ENCODE measurements at regions not wholly inside any gene's neighbourhood (a gene's known extent, or its start where the extent isn't known, plus 50 kb on each side); places are given as distances from the start of the nearest gene placed in this dataset.

- H3K27me3 ChIP-seq (ENCODE audit: insufficient read depth, low read length), result no peaks in the 10 kb centered on the region
- H3K4ac ChIP-seq (ENCODE audit: low read depth, low read length), result no peak overlapping the region
- no CpG with 5 or more reads among the region's 1 CpG for WGBS (ENCODE audit: extremely low coverage, insufficient coverage, insufficient read length)
- no peak overlapping the region for H4K12ac ChIP-seq (ENCODE audit: low read depth, low read length)
- no peaks in the 10 kb centered on the region for H3K79me2 ChIP-seq (ENCODE audit: control insufficient read depth, insufficient read depth, low read length, poor library complexity)
- H2BK12ac ChIP-seq (ENCODE audit: low read length), result no peak overlapping the region
- no peak overlapping the region for H3K9ac ChIP-seq (ENCODE audit: low read length)
- H3K9me3 ChIP-seq (ENCODE audit: insufficient read depth, low read depth, low read length), result no peaks in the 10 kb centered on the region
- no peak overlapping the region for H4K91ac ChIP-seq (ENCODE audit: low read depth, low read length)
- no peak overlapping the region for H2BK5ac ChIP-seq (ENCODE audit: low read depth, low read length, poor library complexity)
- H2AK5ac ChIP-seq (ENCODE audit: low read length), result no peak overlapping the region
- DNase-seq, result peak; percentile 3 to 67
- H3K23ac ChIP-seq (ENCODE audit: low read length), result no peak overlapping the region
- no peak overlapping the region for H3K4me3 ChIP-seq (ENCODE audit: low read depth, low read length)
- no peak overlapping the region for H3K14ac ChIP-seq (ENCODE audit: low read length)
- H3K18ac ChIP-seq (ENCODE audit: low read length), result no peak overlapping the region
- no peaks in the 10 kb centered on the region for H3K4me1 ChIP-seq (ENCODE audit: control insufficient read depth in 1 of 2, insufficient read depth in 2 of 2, low read length in 2 of 2)
- H3K4me2 ChIP-seq (ENCODE audit: low read length), result no peak overlapping the region
- H2AFZ ChIP-seq (ENCODE audit: insufficient read depth, low read length, poor library complexity), result no peak overlapping the region
- H4K8ac ChIP-seq (ENCODE audit: low read depth, low read length), result no peak overlapping the region
- H3K79me1 ChIP-seq (ENCODE audit: low read length), result no peaks in the 10 kb centered on the region
- no peak overlapping the region for H3K27ac ChIP-seq (ENCODE audit: low read depth, low read length)
- H3K36me3 ChIP-seq (ENCODE audit: control insufficient read depth in 1 of 2, insufficient read depth in 2 of 2, low read length in 2 of 2), result no peaks in the 10 kb centered on the region
- no peak overlapping the region for H2BK120ac ChIP-seq (ENCODE audit: insufficient read depth, low read length, poor library complexity)
Observed at GRCh38 chr5:19342942-19343341, 645.1 kb downstream of the CDH18 start.

GRCh38 chr5:19352120-19352519 is 635.9 kb downstream of the CDH18 start:
- Histone ChIP-seq H4K12ac (ENCODE audit: low read depth, low read length) (no peak overlapping the region), H3K4me2 (ENCODE audit: low read length) (no peak overlapping the region), H3K14ac (ENCODE audit: low read length) (no peak overlapping the region), H3K27me3 (ENCODE audit: insufficient read depth, low read length) (no peaks in the 10 kb centered on the region), H3K18ac (ENCODE audit: low read length) (no peak overlapping the region), H2AFZ (ENCODE audit: insufficient read depth, low read length, poor library complexity) (no peak overlapping the region), H3K36me3 (ENCODE audit: control insufficient read depth in 1 of 2, insufficient read depth in 2 of 2, low read length in 2 of 2) (no peaks in the 10 kb centered on the region), H2BK120ac (ENCODE audit: insufficient read depth, low read length, poor library complexity) (no peak overlapping the region), H3K23ac (ENCODE audit: low read length) (no peak overlapping the region), H3K9me3 (ENCODE audit: insufficient read depth, low read depth, low read length) (no peaks in the 10 kb centered on the region), H2AK5ac (ENCODE audit: low read length) (no peak overlapping the region), H2BK5ac (ENCODE audit: low read depth, low read length, poor library complexity) (no peak overlapping the region), H4K91ac (ENCODE audit: low read depth, low read length) (no peak overlapping the region), H3K4ac (ENCODE audit: low read depth, low read length) (no peak overlapping the region), H3K79me1 (ENCODE audit: low read length) (no peaks in the 10 kb centered on the region), H4K8ac (ENCODE audit: low read depth, low read length) (no peak overlapping the region), H3K4me1 (ENCODE audit: control insufficient read depth in 1 of 2, insufficient read depth in 2 of 2, low read length in 2 of 2) (no peaks in the 10 kb centered on the region), H3K27ac (ENCODE audit: low read depth, low read length) (no peak overlapping the region), H2BK12ac (ENCODE audit: low read length) (no peak overlapping the region), H3K4me3 (ENCODE audit: low read depth, low read length) (no peak overlapping the region), H3K79me2 (ENCODE audit: control insufficient read depth, insufficient read depth, low read length, poor library complexity) (no peaks in the 10 kb centered on the region), H3K9ac (ENCODE audit: low read length) (no peak overlapping the region)
- 100% methylated on average over 2 of the region's 7 CpGs for WGBS (ENCODE audit: extremely low coverage, insufficient coverage, insufficient read length)
- DNase-seq, result no peak

- Histone ChIP-seq H3K9me3 (ENCODE audit: insufficient read depth, low read depth, low read length) (no peaks in the 10 kb centered on the region), H2BK120ac (ENCODE audit: insufficient read depth, low read length, poor library complexity) (no peak overlapping the region), H3K9ac (ENCODE audit: low read length) (no peak overlapping the region), H2AK5ac (ENCODE audit: low read length) (no peak overlapping the region), H4K12ac (ENCODE audit: low read depth, low read length) (no peak overlapping the region), H3K79me2 (ENCODE audit: control insufficient read depth, insufficient read depth, low read length, poor library complexity) (no peaks in the 10 kb centered on the region), H2AFZ (ENCODE audit: insufficient read depth, low read length, poor library complexity) (no peak overlapping the region), H4K91ac (ENCODE audit: low read depth, low read length) (no peak overlapping the region), H3K36me3 (ENCODE audit: control insufficient read depth in 1 of 2, insufficient read depth in 2 of 2, low read length in 2 of 2) (no peaks in the 10 kb centered on the region), H3K27me3 (ENCODE audit: insufficient read depth, low read length) (no peaks in the 10 kb centered on the region), H3K23ac (ENCODE audit: low read length) (no peak overlapping the region), H3K18ac (ENCODE audit: low read length) (no peak overlapping the region), H3K4me3 (ENCODE audit: low read depth, low read length) (no peak overlapping the region), H4K8ac (ENCODE audit: low read depth, low read length) (no peak overlapping the region), H3K4me1 (ENCODE audit: control insufficient read depth in 1 of 2, insufficient read depth in 2 of 2, low read length in 2 of 2) (peaks cover 0 to 2% of the 10 kb centered on the region in 2 experiments), H2BK12ac (ENCODE audit: low read length) (no peak overlapping the region), H3K14ac (ENCODE audit: low read length) (no peak overlapping the region), H3K4ac (ENCODE audit: low read depth, low read length) (no peak overlapping the region), H3K27ac (ENCODE audit: low read depth, low read length) (no peak overlapping the region), H3K79me1 (ENCODE audit: low read length) (no peaks in the 10 kb centered on the region), H2BK5ac (ENCODE audit: low read depth, low read length, poor library complexity) (no peak overlapping the region), H3K4me2 (ENCODE audit: low read length) (no peak overlapping the region)
- no CpG with 5 or more reads among the region's 3 CpGs for WGBS (ENCODE audit: extremely low coverage, insufficient coverage, insufficient read length)
- DNase-seq, result no peak
Observed at GRCh38 chr5:19369048-19369447, 619.0 kb downstream of the CDH18 start.

GRCh38 chr5:19369561-19369960 is 618.4 kb downstream of the CDH18 start:
- Histone ChIP-seq H3K36me3 (ENCODE audit: control insufficient read depth in 1 of 2, insufficient read depth in 2 of 2, low read length in 2 of 2) (no peaks in the 10 kb centered on the region), H2BK12ac (ENCODE audit: low read length) (no peak overlapping the region), H3K23ac (ENCODE audit: low read length) (no peak overlapping the region), H3K4me1 (ENCODE audit: control insufficient read depth in 1 of 2, insufficient read depth in 2 of 2, low read length in 2 of 2) (peaks cover 0 to 2% of the 10 kb centered on the region in 2 experiments), H4K8ac (ENCODE audit: low read depth, low read length) (no peak overlapping the region), H3K4me2 (ENCODE audit: low read length) (no peak overlapping the region), H3K4ac (ENCODE audit: low read depth, low read length) (no peak overlapping the region), H3K9ac (ENCODE audit: low read length) (no peak overlapping the region), H3K4me3 (ENCODE audit: low read depth, low read length) (no peak overlapping the region), H2AK5ac (ENCODE audit: low read length) (no peak overlapping the region), H2AFZ (ENCODE audit: insufficient read depth, low read length, poor library complexity) (no peak overlapping the region), H3K14ac (ENCODE audit: low read length) (no peak overlapping the region), H3K9me3 (ENCODE audit: insufficient read depth, low read depth, low read length) (no peaks in the 10 kb centered on the region), H3K79me2 (ENCODE audit: control insufficient read depth, insufficient read depth, low read length, poor library complexity) (no peaks in the 10 kb centered on the region), H2BK5ac (ENCODE audit: low read depth, low read length, poor library complexity) (no peak overlapping the region), H3K79me1 (ENCODE audit: low read length) (no peaks in the 10 kb centered on the region), H3K27ac (ENCODE audit: low read depth, low read length) (no peak overlapping the region), H3K18ac (ENCODE audit: low read length) (no peak overlapping the region), H3K27me3 (ENCODE audit: insufficient read depth, low read length) (no peaks in the 10 kb centered on the region), H2BK120ac (ENCODE audit: insufficient read depth, low read length, poor library complexity) (no peak overlapping the region), H4K12ac (ENCODE audit: low read depth, low read length) (no peak overlapping the region), H4K91ac (ENCODE audit: low read depth, low read length) (no peak overlapping the region)
- no CpG with 5 or more reads among the region's 4 CpGs for WGBS (ENCODE audit: extremely low coverage, insufficient coverage, insufficient read length)
- no peak for DNase-seq

Data from trophoblast cell (in vitro differentiated cells and primary cell).